Activated CD4-positive, alpha-beta T cell treated with anti-CD3 and anti-CD28 coated beads, Interleukin-2, Interleukin-6, amounts not matched to agents 100 ng/mL and 50 ng/mL, durations not matched to agents 16 hours and 8 hours (primary cell): ENCODE measurements at regions not wholly inside any gene's neighbourhood (a gene's known extent, or its start where the extent isn't known, plus 50 kb on each side); places are given as distances from the start of the nearest gene placed in this dataset.

Experiments used
- DNase-seq: peaks from one replicate; pipeline ENCODE4 v3.0.0-alpha.2; 2020

GRCh38 chr16:72308396-72308795 lies 136.4 kb upstream of the PMFBP1 start:
- no peak for DNase-seq

- no peak for DNase-seq
Measured at GRCh38 chr16:72302332-72302731, 130.4 kb upstream of the PMFBP1 start.

GRCh38 chr16:72301523-72302236 lies 129.7 kb upstream of the PMFBP1 start:
- DNase-seq = no peak

- no peak for DNase-seq
Measured at GRCh38 chr16:72300892-72301291, 128.9 kb upstream of the PMFBP1 start.

GRCh38 chr16:72299684-72300243 lies 127.8 kb upstream of the PMFBP1 start:
- DNase-seq = no peak

GRCh38 chr16:72298961-72299360 lies 127.0 kb upstream of the PMFBP1 start:
- DNase-seq = no peak

- no peak for DNase-seq
Measured at GRCh38 chr16:72295914-72296313, 124.0 kb upstream of the PMFBP1 start.

- no peak for DNase-seq
Measured at GRCh38 chr16:72291531-72291981, 119.6 kb upstream of the PMFBP1 start.

- DNase-seq = no peak
Measured at GRCh38 chr16:72291121-72291520, 119.2 kb upstream of the PMFBP1 start.

- no peak for DNase-seq
Measured at GRCh38 chr16:72287649-72288048, 115.7 kb upstream of the PMFBP1 start.

GRCh38 chr16:72286936-72287620 lies 115.1 kb upstream of the PMFBP1 start:
- no peak for DNase-seq

GRCh38 chr16:72285728-72286127 lies 113.8 kb upstream of the PMFBP1 start:
- no peak for DNase-seq

- DNase-seq = no peak
Measured at GRCh38 chr16:72285324-72285723, 113.4 kb upstream of the PMFBP1 start.

GRCh38 chr16:72284042-72284789 lies 112.3 kb upstream of the PMFBP1 start:
- DNase-seq = no peak

- DNase-seq = no peak
Measured at GRCh38 chr16:72282362-72282761, 110.4 kb upstream of the PMFBP1 start.

GRCh38 chr16:72278301-72278700 lies 106.3 kb upstream of the PMFBP1 start:
- DNase-seq = no peak

GRCh38 chr16:72277749-72278148 lies 105.8 kb upstream of the PMFBP1 start:
- DNase-seq = no peak

- DNase-seq = no peak
Measured at GRCh38 chr16:72271699-72272240, 99.8 kb upstream of the PMFBP1 start.

GRCh38 chr16:72270531-72270930 lies 98.6 kb upstream of the PMFBP1 start:
- DNase-seq = no peak

GRCh38 chr16:72266836-72267235 lies 94.9 kb upstream of the PMFBP1 start:
- no peak for DNase-seq

GRCh38 chr16:72264771-72265170 lies 92.8 kb upstream of the PMFBP1 start:
- DNase-seq = no peak

GRCh38 chr16:72262711-72263110 lies 90.8 kb upstream of the PMFBP1 start:
- no peak for DNase-seq

- no peak for DNase-seq
Measured at GRCh38 chr16:72261127-72261526, 89.2 kb upstream of the PMFBP1 start.
